ENCODE measurements at regions not wholly inside any gene's neighbourhood (a gene's known extent, or its start where the extent isn't known, plus 50 kb on each side); places are given as distances from the start of the nearest gene placed in this dataset.
"Not testable (repeated sequence)": the region's sequence is repeated elsewhere in the genome, so short reads cannot be mapped to it uniquely, and the experiment has no call there.

DNA sequence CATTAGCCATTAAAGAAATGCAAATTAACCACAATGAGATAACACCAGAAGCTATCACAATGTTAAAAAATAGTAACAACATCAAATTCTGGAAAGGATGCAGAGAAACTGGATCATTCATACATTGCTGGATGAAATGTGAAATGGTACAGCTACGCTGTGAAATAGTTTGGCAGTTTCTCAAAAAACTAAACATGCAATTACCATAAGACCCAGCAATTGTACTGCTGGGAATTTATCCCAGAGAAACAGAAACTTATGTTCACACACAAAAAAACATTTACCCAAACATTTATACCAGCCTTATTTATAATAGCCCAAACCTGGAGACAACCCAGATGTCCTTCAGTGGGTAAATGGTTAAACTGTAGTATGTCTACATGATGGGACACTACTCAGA is 592.9 kb downstream of the ZNF608 start:
- DNase-seq = no peak

GRCh38 chr5:124148574-124148973 is 597.9 kb downstream of the ZNF608 start:
- no peak for DNase-seq

- DNase-seq = no peak
These were observed 606.4 kb downstream of the ZNF608 start for GRCh38 chr5:124140060-124140459.

DNA sequence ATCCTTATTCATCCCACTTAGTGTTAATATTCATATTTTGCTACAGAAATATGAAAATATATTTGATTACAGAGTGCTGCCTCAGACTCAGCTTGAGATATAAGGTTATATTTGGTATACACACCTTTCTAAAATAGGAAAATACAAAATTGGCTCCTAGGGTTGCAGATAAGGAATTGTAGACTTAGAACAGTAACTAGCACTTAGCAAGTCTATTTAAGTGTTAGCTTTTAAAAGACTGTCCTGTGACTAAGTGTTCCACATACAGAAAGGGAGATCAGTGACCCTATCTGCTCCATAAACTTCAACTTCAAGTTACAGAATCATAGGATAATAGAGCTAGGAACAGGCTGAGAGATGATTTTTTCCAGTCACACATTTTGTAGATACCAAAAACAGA is 607.0 kb downstream of the ZNF608 start:
- no peak for DNase-seq

DNA sequence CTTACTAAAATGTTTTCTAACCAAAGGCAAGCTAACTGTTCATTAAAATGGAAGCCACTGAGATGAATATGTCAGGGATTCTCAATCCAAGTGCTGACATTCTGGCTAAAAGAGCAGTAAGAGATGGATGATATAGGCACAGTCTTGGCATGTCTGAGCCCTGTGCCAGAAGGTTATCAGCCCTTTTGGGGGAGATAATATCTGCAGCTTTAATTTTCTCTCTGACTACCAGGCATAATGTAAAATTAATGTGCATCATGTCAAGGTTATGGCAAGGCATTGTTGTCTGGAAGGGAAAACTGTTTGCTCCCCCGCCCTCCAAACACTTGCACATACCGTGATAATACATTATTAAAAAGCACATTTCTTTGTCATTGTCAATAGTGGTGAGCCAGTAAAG is 609.8 kb downstream of the ZNF608 start:
- DNase-seq = no peak

- DNase-seq = no peak
These were observed 611.5 kb downstream of the ZNF608 start for GRCh38 chr5:124134941-124135340.

DNA sequence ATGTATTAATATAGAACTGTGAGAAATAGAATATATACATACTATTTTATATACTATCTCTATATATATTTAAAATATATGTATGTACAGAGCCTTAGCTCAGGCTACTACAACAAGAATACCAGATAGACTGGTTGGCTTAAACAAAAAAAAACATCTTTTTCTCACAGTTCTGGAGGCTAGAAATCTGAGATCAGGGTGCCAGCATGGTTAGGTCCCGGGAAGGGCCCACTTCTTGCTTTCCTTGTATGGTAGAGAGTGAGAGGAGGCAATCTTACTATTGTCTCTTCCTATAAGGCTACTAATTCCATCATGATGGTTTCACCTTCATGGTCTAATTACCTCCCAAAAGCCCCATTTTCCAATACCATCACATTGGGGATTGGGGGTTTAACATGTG is 613.0 kb downstream of the ZNF608 start:
- DNase-seq = no peak

- no peak for DNase-seq
These were observed 613.6 kb downstream of the ZNF608 start for GRCh38 chr5:124132843-124133242.

- DNase-seq = no peak
These were observed 615.0 kb downstream of the ZNF608 start for GRCh38 chr5:124131466-124131865.

DNA sequence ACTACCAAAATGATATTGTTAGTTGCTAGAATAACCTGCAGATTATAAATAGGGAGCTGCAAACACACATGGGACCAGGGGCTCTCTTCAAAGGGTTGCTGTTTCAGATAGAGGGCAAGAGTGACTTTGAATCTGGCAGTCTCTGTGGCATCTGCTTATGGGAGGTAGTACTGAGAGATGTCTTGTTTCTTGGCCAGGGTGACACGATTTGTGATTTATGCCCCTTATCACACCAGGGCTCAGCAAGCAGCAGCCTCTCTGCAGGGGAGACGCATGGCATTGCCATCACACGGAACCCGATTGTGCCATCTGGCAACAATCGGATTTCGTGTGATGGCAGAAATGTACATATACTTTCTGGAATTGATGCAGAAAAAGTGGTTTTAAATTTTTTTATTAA is 615.6 kb downstream of the ZNF608 start:
- no peak for DNase-seq

DNA sequence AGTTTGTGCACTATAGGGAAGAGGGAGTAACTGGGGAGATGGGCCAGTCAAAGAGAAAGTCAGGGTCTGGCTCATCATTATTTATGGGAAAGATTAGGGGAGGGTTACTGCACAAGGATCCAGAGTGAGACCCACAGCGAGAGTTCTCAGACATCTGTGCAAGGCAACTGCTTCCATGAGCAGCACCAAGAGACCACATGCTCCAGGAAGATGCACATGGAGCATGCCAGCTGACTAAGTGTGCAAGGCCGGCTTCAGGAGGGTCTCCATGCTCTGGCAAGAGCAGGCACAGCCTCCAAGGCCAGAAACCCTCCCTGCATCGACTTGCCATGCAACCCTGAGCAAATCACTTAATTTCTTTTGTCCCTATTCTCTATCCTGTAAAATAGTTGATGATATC is 616.9 kb downstream of the CSNK1G3 start:
- no peak for DNase-seq

DNA sequence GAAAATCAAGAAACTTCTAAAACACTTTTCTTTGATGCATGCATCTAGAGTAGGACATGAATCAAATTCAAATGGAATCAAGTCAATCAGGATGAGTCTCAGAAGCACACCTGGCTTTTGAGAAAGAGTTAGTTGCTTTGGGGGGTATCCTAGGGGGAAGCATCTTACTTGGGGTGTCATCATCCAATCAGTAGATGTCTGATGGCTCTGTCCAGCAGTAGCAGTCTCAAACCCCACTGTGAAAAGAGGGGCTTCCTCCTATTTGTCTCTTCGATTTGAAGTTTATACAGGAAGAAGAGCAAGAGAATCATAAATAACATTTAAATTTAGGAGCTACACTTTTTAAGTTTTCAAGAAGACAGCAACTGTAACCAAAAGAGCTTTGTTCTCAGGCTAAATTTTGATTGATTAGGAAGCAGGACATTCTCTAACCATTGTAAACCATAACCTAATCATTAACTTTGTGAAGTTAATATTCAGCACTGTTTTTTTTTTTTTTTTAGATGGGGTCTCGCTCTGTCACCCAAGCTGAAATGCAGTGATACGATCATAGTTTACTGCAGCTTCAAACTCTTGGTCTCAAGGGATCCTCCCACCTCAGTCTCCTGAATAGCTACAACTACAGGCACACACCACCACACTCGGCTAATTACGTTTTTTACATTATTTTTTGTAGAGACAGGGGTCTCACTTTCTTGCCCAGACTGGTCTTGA is 614.7 kb downstream of the CSNK1G3 start:
- no peak for DNase-seq

DNA sequence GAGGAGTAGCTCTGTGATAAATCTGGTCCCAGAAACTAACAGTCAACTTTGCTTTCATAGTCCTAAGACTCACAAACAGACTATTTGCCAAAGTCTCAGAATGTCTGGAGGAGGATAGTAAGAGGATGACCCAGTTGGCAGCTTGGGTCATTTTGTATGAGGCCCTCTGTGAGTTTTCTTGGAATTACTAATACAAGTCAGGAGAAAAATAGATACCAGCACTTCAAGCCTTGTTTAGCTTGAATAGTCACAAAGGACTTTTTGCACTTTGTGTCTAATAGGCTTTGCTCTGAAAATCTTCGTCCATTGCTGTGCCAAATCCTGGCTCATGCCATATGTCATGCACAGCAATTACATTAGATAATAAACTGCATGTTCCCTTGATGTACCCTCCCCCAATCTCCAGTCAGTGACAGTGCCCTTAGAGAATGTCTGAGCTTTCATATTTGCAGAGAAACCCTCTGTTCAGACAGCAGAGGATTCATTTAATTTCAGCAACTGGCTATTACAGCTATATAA is 612.8 kb downstream of the CSNK1G3 start:
- no peak for DNase-seq

DNA sequence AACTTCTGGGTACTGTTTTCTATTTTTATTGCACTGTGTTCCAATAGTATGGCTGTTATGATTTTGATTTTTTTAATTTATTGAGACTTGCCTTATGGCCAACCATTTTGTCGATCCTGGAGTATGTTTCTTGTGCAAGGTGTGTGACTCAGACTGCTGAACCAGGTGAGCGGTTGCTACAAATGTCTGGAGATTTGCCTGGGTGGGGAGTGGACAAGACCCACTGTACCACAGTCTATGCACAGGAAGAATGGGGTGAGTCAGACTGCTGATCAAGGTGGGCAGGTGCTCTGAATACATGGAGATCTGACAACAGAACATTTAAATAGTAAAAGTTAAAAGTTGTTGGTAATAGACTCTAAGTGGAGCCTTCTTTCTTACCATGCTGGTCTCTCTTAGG is 609.2 kb downstream of the CSNK1G3 start:
- no peak for DNase-seq

DNA sequence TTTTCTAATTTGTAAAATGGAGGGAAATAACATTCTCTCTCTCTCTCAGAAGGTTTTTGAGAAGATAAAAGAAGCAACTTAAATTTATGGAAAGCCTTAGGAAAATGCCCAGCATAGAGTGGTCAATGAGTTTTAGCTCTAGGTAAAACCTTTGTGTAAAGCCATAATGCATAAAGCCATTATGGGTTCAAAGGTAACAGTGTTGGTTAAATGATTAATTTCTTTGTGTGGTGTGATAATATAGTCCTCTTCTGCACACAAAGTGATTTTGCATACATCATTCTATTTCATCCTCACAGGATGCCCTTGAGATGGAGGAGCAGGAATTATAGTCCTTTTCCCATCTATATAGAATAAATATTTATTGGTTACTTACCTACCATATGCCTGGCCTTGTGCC is 602.9 kb downstream of the CSNK1G3 start:
- DNase-seq = no peak

GRCh38 chr5:124111886-124112285 is 599.9 kb downstream of the CSNK1G3 start:
- DNase-seq = no peak

GRCh38 chr5:124110942-124111341 is 599.0 kb downstream of the CSNK1G3 start:
- no peak for DNase-seq

GRCh38 chr5:124105326-124105725 is 593.3 kb downstream of the CSNK1G3 start:
- no peak for DNase-seq

GRCh38 chr5:124104821-124105220 is 592.8 kb downstream of the CSNK1G3 start:
- DNase-seq = no peak

DNA sequence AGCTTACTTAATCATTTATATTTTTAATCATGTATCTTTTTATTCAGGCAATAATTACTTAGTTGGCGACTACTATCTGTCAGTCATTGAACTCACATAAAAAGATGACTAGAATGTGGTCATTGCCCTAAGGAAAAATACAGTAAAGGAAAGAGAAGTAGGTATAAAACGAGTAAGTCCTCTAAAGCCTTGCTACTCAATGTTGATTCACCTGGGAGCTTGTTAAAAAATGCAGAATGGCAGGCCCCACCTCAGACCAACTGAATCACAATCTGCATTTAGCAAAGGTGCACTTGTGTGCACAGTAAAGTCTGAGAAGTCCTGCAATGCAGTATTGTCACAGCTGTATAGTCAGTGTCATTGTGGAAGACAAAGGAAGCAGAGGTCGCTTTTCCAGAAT is 592.4 kb downstream of the CSNK1G3 start:
- no peak for DNase-seq

- DNase-seq = no peak
These were observed 591.7 kb downstream of the CSNK1G3 start for GRCh38 chr5:124103671-124104070.

DNA sequence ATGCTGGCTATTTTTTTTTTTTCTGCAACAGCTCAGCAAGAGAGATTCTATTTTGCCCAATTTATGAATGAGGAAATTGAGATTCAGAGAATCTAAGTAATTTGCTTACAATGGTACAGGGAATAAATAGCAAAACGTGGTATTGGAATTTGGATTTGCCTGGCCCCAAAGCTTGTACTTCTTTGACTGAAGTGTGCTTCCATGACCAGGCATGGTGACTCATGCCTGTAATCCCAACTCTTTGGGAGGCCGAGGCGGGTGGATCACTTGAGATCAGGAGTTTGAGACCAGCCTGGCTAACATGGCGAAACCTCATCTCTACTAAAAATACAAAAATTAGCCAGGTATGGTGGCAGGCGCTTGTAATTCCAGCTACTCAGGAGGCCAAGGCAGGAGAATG is 591.1 kb downstream of the CSNK1G3 start:
- not testable (repeated sequence) for DNase-seq

DNA sequence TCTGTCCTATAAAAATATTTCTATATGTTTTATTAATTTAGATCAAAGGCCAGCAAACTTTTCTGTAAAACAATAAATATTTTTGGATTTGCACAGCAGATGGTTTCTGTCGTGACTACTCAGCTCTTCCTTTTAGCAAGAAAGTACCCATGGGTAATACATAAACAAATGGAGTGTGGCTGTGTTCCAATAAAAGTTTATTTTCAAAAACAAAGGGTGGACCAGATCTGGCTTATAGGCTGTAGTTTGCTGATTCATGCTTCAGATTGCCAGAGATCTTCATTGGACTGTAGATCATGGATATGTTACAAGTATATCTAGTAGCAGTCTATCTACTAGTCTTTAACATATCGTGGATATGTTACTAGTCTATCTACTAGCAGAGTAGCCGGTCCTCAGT is 590.5 kb downstream of the CSNK1G3 start:
- no peak for DNase-seq

GRCh38 chr5:124093658-124094057 is 581.7 kb downstream of the CSNK1G3 start:
- DNase-seq = no peak

- no peak for DNase-seq
These were observed 578.1 kb downstream of the CSNK1G3 start for GRCh38 chr5:124090115-124090514.
